Keratinocyte (primary cell): ENCODE measurements at regions not wholly inside any gene's neighbourhood (a gene's known extent, or its start where the extent isn't known, plus 50 kb on each side); places are given as distances from the start of the nearest gene placed in this dataset.

ENCODE experiments used
- DNase-seq: peaks from one replicate; pipeline ENCODE4 v3.0.0-alpha.2; 2011; ENCODE audit warnings: low read depth, missing footprints, low spot score
- FAIRE-seq: peaks from 2 replicates; lab custom pipeline; 2011; peaks lifted over from hg19 to GRCh38; lab: Jason Lieb, UNC
- H2AFZ ChIP-seq: 2 replicates; pipeline ENCODE4 v1.6.0; 2012; ENCODE audit warnings: low read length, control low read depth, inconsistent platforms; ENCODE audit not compliant: control insufficient read depth
- H3K27ac ChIP-seq: 2 replicates; pipeline ENCODE4 v1.5.1; 2011; ENCODE audit warnings: low read length; ENCODE audit not compliant: control insufficient read depth, insufficient read depth
- H3K27me3 ChIP-seq: 3 replicates; pipeline ENCODE4 v1.6.0; 2011; ENCODE audit warnings: low read length; ENCODE audit not compliant: control insufficient read depth, insufficient read depth; ENCODE audit errors: extremely low read depth
- H3K36me3 ChIP-seq, 2 experiments: 2 replicates in 1 of 2; 3 replicates in 1 of 2; pipeline ENCODE4 v1.5.1; 2011; ENCODE audit warnings: low read length in 2 of 2, mild to moderate bottlenecking in 1 of 2; ENCODE audit not compliant: control insufficient read depth in 2 of 2, insufficient read depth in 2 of 2; ENCODE audit errors: extremely low read depth in 1 of 2
- H3K4me1 ChIP-seq: 3 replicates; pipeline ENCODE4 v1.5.1; 2011; ENCODE audit warnings: low read length; ENCODE audit not compliant: control insufficient read depth, insufficient read depth; ENCODE audit errors: extremely low read depth
- H3K4me2 ChIP-seq: 3 replicates; pipeline ENCODE4 v1.6.0; 2011; ENCODE audit warnings: low read depth, low read length; ENCODE audit not compliant: control insufficient read depth, insufficient read depth; ENCODE audit errors: extremely low read depth
- H3K4me3 ChIP-seq, 3 experiments: fragments of 200-600 bp in 1 of 3; sonication (generic) in 1 of 3; 2 replicates in 2 of 3; 3 replicates in 1 of 3; pipeline ENCODE4 v1.5.1; 2011 to 2016; ENCODE audit warnings: low read length in 3 of 3, mild to moderate bottlenecking in 3 of 3, control low read depth in 2 of 3, inconsistent platforms in 1 of 3, low read depth in 1 of 3, mixed read lengths in 1 of 3, mixed run types in 1 of 3, moderate library complexity in 1 of 3; ENCODE audit not compliant: control insufficient read depth in 2 of 3, insufficient read depth in 2 of 3; ENCODE audit errors: extremely low read depth in 1 of 3
- H3K79me2 ChIP-seq: 2 replicates; pipeline ENCODE4 v1.6.0; 2012; ENCODE audit warnings: low read length; ENCODE audit not compliant: control insufficient read depth, insufficient read depth
- H3K9ac ChIP-seq: 3 replicates; pipeline ENCODE4 v1.6.0; 2011; ENCODE audit warnings: low read length; ENCODE audit not compliant: control insufficient read depth, insufficient read depth; ENCODE audit errors: extremely low read depth
- H3K9me1 ChIP-seq: 3 replicates; pipeline ENCODE4 v1.6.0; 2011; ENCODE audit warnings: low read length; ENCODE audit not compliant: control insufficient read depth, insufficient read depth; ENCODE audit errors: extremely low read depth
- H3K9me3 ChIP-seq: 2 replicates; pipeline ENCODE4 v1.5.1; 2012; ENCODE audit warnings: low read depth, low read length; ENCODE audit not compliant: control insufficient read depth
- H4K20me1 ChIP-seq: 3 replicates; pipeline ENCODE4 v1.6.0; 2011; ENCODE audit warnings: low read length; ENCODE audit not compliant: control insufficient read depth, insufficient read depth; ENCODE audit errors: extremely low read depth
- EZH2 ChIP-seq: IDR thresholded peaks from one replicate; pipeline ENCODE4 v1.6.1; 2012; ENCODE audit warnings: inconsistent platforms, mild to moderate bottlenecking, low read length, moderate library complexity
- dilution Hi-C: fragments of 300-500 bp; cut with MboI; formaldehyde crosslinking; loops from one replicate; pipeline ENCODE4 v1.7.0; 2020; ENCODE audit warnings: low sequenced_read_pairs; ENCODE audit not compliant: extremely low pct_ligation_motif_present
- TF ChIP-seq, protein P1 (sequence below), 3 experiments: IDR thresholded peaks in 1 of 3; conservative IDR thresholded peaks in 1 of 3; optimal IDR thresholded peaks in 1 of 3; 2 replicates in 2 of 3; 3 replicates in 1 of 3; pipeline versions ENCODE3 to v1.5.1; 2011; ENCODE audit warnings: low read length in 3 of 3, mild to moderate bottlenecking in 3 of 3, moderate library complexity in 2 of 3, control low read depth in 1 of 3, inconsistent platforms in 1 of 3; ENCODE audit not compliant: insufficient read depth in 2 of 3; ENCODE audit errors: extremely low read depth in 1 of 3

DNA sequence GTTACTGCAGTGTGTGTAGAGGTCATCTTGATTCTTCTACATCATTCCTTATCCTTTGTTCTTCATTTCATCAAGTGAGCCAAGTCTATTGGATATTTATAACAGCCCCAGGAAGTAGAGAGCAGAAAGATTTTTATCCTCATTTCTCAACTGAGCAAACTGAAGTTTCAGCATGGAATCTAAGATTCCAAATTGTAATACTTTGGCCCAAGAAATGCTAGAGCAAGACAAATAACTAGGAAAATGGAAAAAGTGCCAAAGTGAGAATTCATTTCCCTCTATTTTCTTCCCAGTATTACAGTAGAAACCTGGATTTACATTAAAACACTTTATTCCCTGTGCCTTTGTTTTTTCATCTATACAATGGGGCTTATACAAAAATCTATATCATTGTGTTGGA, 346.8 kb downstream of the ARPP21 start:
- DNase-seq (no peak), FAIRE-seq (no peak)
- Histone ChIP-seq H2AFZ (no peak overlapping the region), H3K9ac (no peak overlapping the region), H3K9me1 (no peaks in the 10 kb centered on the region), H3K27me3 (no peaks in the 10 kb centered on the region), H3K27ac (no peak overlapping the region), H3K36me3 (no peaks in the 10 kb centered on the region), H3K4me2 (no peak overlapping the region), H4K20me1 (no peaks in the 10 kb centered on the region), H3K4me3 (no peak overlapping the region), H3K4me1 (no peaks in the 10 kb centered on the region), H3K9me3 (no peaks in the 10 kb centered on the region), H3K79me2 (no peaks in the 10 kb centered on the region)
- dilution Hi-C loops = no loop called here
- no peak for TF ChIP-seq EZH2
- TF ChIP-seq, protein P1, sequence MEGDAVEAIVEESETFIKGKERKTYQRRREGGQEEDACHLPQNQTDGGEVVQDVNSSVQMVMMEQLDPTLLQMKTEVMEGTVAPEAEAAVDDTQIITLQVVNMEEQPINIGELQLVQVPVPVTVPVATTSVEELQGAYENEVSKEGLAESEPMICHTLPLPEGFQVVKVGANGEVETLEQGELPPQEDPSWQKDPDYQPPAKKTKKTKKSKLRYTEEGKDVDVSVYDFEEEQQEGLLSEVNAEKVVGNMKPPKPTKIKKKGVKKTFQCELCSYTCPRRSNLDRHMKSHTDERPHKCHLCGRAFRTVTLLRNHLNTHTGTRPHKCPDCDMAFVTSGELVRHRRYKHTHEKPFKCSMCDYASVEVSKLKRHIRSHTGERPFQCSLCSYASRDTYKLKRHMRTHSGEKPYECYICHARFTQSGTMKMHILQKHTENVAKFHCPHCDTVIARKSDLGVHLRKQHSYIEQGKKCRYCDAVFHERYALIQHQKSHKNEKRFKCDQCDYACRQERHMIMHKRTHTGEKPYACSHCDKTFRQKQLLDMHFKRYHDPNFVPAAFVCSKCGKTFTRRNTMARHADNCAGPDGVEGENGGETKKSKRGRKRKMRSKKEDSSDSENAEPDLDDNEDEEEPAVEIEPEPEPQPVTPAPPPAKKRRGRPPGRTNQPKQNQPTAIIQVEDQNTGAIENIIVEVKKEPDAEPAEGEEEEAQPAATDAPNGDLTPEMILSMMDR (optimal IDR thresholded peaks at IDR 0.05 in 1 of 3, IDR thresholded peaks at IDR 0.05 in 1 of 3, conservative IDR thresholded peaks at IDR 0.05 in 1 of 3; ENCODE audit: extremely low read depth in 1 of 3, insufficient read depth in 2 of 3, low read length in 3 of 3) = no peak

DNA sequence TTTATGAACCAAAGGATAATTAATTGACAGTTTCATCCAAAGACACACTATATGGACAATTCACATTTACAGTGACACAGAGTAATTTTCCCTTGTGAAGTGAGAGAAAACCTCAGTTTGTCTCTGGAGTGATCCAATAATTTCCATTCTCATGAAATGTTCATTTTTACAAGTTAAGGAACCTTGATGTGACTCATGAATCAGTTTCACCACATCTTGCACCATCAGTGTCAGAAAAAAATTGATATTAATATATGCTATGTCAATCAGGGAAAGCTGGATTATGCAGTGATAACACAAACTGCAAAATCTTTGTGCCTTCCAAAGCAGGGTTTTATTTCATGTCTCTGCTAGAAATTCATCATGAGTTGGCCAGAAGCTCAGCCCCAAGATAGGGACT, 348.1 kb downstream of the ARPP21 start:
- H3K4me2 ChIP-seq = no peak overlapping the region

More for the DNA sequence above, 348.1 kb downstream of the ARPP21 start:
- dilution Hi-C loops = no loop called here
- DNase-seq (no peak), FAIRE-seq (no peak)
- Histone ChIP-seq H3K9me3 (no peaks in the 10 kb centered on the region), H3K79me2 (no peaks in the 10 kb centered on the region), H3K36me3 (no peaks in the 10 kb centered on the region), H3K27ac (no peak overlapping the region), H3K27me3 (no peaks in the 10 kb centered on the region), H3K9ac (no peak overlapping the region), H3K9me1 (no peaks in the 10 kb centered on the region), H2AFZ (no peak overlapping the region), H3K4me1 (no peaks in the 10 kb centered on the region), H3K4me3 (no peak overlapping the region), H4K20me1 (no peaks in the 10 kb centered on the region)
- TF ChIP-seq, protein P1 (optimal IDR thresholded peaks at IDR 0.05 in 1 of 3, IDR thresholded peaks at IDR 0.05 in 1 of 3, conservative IDR thresholded peaks at IDR 0.05 in 1 of 3; ENCODE audit: extremely low read depth in 1 of 3, insufficient read depth in 2 of 3, low read length in 3 of 3) = no peak
- no peak for TF ChIP-seq EZH2
